HL-60 (cell line): ENCODE measurements at regions not wholly inside any gene's neighbourhood (a gene's known extent, or its start where the extent isn't known, plus 50 kb on each side); places are given as distances from the start of the nearest gene placed in this dataset.

Experiments
- DNase-seq, 2 experiments: peaks; one replicate each; pipeline ENCODE4 v3.0.0-alpha.2; 2010 to 2020; ENCODE audit warnings: low read depth in 1 of 2, low spot score in 1 of 2
- H3K27ac ChIP-seq: fragments of 250-450 bp; sonication (Bioruptor Pico); replicated peaks from 2 replicates; pipeline ENCODE4 v1.5.1; 2020; ENCODE audit warnings: mild to moderate bottlenecking, moderate library complexity
- H3K27me3 ChIP-seq: fragments of 250-450 bp; sonication (Bioruptor Pico); 2 replicates; pipeline ENCODE4 v1.5.1; 2021; ENCODE audit warnings: mild to moderate bottlenecking, moderate library complexity; ENCODE audit not compliant: insufficient read depth, poor library complexity, severe bottlenecking
- H3K4me3 ChIP-seq: replicated peaks from 2 replicates; pipeline ENCODE4 v1.5.1; 2011; ENCODE audit warnings: mild to moderate bottlenecking, control low read depth, low read length; ENCODE audit not compliant: insufficient read depth
- GABPA ChIP-seq: IDR thresholded peaks from 2 replicates; pipeline ENCODE4 v1.6.1; 2012; ENCODE audit warnings: low read depth
- POLR2AphosphoS5 ChIP-seq: IDR thresholded peaks from 2 replicates; pipeline ENCODE4 v1.6.1; 2012; ENCODE audit warnings: low read depth
- SPI1 ChIP-seq: IDR thresholded peaks from 2 replicates; pipeline ENCODE4 v1.6.1; 2012; ENCODE audit warnings: low read depth, mild to moderate bottlenecking, borderline replicate concordance
- TF ChIP-seq, protein P1 (sequence below): IDR thresholded peaks from one replicate; pipeline ENCODE4 v1.5.1; 2011; ENCODE audit warnings: low read length, control low read depth, inconsistent platforms; ENCODE audit not compliant: insufficient read depth
- TF ChIP-seq, protein P2 (sequence below): IDR thresholded peaks from 2 replicates; pipeline ENCODE4 v1.6.1; 2012; ENCODE audit warnings: low read depth; ENCODE audit not compliant: insufficient replicate concordance

DNA sequence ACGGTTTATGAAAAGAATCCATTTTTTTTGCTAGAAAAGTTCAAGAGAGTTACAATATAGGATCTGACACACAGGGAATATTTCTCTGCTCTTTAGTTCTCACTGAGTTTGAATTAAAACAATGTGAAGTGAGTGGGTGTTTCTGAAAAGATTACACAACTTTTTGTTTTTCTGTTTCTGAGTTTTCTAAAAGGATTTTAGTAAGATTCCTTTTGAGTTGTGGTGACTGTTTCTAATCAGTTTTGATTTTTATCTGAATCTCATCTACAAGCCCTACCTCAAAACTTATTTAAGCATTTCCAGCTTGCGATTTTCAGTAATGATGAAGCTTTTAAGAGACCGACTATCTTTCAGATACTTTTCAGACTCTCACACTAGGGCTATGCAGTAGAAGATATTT lies 141.7 kb downstream of the GPAT3 start:
- DNase-seq: no peak
- Histone ChIP-seq H3K27me3 (peaks cover 9% of the 10 kb centered on the region), H3K4me3 (no peak overlapping the region), H3K27ac (no peak overlapping the region)
- TF ChIP-seq POLR2AphosphoS5 (no peak), SPI1 (no peak), GABPA (no peak)
- TF ChIP-seq, protein P1, sequence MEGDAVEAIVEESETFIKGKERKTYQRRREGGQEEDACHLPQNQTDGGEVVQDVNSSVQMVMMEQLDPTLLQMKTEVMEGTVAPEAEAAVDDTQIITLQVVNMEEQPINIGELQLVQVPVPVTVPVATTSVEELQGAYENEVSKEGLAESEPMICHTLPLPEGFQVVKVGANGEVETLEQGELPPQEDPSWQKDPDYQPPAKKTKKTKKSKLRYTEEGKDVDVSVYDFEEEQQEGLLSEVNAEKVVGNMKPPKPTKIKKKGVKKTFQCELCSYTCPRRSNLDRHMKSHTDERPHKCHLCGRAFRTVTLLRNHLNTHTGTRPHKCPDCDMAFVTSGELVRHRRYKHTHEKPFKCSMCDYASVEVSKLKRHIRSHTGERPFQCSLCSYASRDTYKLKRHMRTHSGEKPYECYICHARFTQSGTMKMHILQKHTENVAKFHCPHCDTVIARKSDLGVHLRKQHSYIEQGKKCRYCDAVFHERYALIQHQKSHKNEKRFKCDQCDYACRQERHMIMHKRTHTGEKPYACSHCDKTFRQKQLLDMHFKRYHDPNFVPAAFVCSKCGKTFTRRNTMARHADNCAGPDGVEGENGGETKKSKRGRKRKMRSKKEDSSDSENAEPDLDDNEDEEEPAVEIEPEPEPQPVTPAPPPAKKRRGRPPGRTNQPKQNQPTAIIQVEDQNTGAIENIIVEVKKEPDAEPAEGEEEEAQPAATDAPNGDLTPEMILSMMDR: no peak
- TF ChIP-seq, protein P2, sequence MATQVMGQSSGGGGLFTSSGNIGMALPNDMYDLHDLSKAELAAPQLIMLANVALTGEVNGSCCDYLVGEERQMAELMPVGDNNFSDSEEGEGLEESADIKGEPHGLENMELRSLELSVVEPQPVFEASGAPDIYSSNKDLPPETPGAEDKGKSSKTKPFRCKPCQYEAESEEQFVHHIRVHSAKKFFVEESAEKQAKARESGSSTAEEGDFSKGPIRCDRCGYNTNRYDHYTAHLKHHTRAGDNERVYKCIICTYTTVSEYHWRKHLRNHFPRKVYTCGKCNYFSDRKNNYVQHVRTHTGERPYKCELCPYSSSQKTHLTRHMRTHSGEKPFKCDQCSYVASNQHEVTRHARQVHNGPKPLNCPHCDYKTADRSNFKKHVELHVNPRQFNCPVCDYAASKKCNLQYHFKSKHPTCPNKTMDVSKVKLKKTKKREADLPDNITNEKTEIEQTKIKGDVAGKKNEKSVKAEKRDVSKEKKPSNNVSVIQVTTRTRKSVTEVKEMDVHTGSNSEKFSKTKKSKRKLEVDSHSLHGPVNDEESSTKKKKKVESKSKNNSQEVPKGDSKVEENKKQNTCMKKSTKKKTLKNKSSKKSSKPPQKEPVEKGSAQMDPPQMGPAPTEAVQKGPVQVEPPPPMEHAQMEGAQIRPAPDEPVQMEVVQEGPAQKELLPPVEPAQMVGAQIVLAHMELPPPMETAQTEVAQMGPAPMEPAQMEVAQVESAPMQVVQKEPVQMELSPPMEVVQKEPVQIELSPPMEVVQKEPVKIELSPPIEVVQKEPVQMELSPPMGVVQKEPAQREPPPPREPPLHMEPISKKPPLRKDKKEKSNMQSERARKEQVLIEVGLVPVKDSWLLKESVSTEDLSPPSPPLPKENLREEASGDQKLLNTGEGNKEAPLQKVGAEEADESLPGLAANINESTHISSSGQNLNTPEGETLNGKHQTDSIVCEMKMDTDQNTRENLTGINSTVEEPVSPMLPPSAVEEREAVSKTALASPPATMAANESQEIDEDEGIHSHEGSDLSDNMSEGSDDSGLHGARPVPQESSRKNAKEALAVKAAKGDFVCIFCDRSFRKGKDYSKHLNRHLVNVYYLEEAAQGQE: no peak

DNA sequence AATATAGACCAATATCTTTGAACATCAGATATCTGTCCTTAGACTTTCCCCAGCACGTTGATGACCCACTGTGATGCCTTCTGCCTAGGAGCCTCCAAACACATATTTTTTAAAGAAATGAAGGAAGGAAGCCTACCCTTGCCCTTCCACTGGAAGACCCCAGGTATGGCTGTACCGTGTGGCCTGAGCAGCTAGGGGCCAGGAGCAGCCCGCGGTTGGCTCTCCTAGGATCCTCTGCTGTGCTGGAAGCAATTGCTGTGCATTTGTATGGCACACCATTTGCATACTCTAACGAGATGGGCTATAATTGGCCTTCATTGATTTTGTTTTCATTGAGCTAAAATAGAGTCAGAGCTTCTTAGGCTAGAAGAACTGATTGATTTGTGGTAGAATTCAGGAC lies 128.8 kb downstream of the GPAT3 start:
- no peak for TF ChIP-seq GABPA
- TF ChIP-seq, protein P2: no peak
- no peak for TF ChIP-seq SPI1
- no peak for TF ChIP-seq POLR2AphosphoS5
- TF ChIP-seq, protein P1: no peak
- Histone ChIP-seq H3K4me3 (no peak overlapping the region), H3K27ac (no peak overlapping the region), H3K27me3 (no peaks in the 10 kb centered on the region)
- DNase-seq: no peak

DNA sequence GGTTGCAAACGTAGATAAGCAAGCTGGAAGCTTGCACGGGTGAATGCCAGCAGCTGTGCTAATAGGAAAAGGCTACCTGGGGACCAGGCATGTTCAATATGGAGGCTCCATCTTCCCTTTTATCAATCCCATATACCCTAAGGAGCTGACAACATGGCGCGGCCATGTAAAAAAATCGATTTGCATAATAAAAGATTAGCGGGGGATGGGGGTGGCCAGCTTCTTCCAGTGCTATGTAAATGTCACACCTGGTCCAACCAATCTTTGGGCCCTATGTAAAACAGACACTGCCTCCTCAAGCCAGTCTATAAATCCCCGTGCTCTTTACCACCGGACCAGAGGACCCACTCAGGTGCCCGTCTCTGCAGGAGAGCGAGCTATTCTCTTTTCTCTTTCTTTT lies 128.2 kb downstream of the GPAT3 start:
- TF ChIP-seq POLR2AphosphoS5: no peak
- no peak for TF ChIP-seq GABPA
- TF ChIP-seq, protein P1: no peak
- Histone ChIP-seq H3K27ac (no peak overlapping the region), H3K27me3 (no peaks in the 10 kb centered on the region), H3K4me3 (no peak overlapping the region)
- no peak for DNase-seq

DNA sequence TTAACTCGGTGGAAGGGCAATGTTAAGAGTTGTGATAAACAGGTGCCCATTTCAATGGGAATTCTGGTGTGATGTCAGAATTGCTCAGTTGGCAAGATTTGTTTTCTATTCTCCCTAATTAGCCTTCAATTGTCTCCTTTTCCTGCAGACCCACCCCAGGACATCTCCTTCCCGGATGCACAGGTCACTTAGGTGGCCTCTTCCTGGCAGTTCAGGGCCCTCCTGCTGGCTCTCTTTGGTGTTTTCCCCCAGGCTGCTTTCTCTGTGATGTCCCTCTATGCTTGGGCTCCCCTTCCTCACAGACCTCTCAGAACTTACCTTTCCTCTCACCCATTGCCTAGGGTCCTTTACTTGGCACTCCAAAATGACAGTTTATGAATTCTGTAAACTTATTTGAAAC lies 126.3 kb downstream of the GPAT3 start:
- DNase-seq: no peak
- TF ChIP-seq GABPA: no peak
- TF ChIP-seq, protein P1: no peak
- no peak for TF ChIP-seq POLR2AphosphoS5
- TF ChIP-seq, protein P2: no peak
- no peak for TF ChIP-seq SPI1
- Histone ChIP-seq H3K27me3 (no peaks in the 10 kb centered on the region), H3K4me3 (no peak overlapping the region), H3K27ac (no peak overlapping the region)
